Endothelial cell of umbilical vein (primary cell): ENCODE measurements at regions not wholly inside any gene's neighbourhood (a gene's known extent, or its start where the extent isn't known, plus 50 kb on each side); places are given as distances from the start of the nearest gene placed in this dataset.

ENCODE experiments used
- BruUV-seq: library from RNA; stranded (reverse); fragments of 400-500 nt; replicated peaks from 2 replicates; lab custom pipeline; 2021; lab: Mats Ljungman, UMichigan
- CTCF ChIA-PET: fragments of 300-600, 350-600 bp; sonication (Branson Sonifier 250); formaldehyde crosslinking; loops from one replicate; lab custom pipeline; 2021; ENCODE audit warnings: antibody characterized with exemption, inconsistent platforms; lab: Charles Lee
- POLR2A ChIA-PET: fragments of 300-600, 350-600 bp; sonication (Branson Sonifier 250); formaldehyde crosslinking; loops from one replicate; lab custom pipeline; 2021; ENCODE audit warnings: antibody characterized with exemption, inconsistent platforms; lab: Charles Lee
- DNase-seq: peaks from one replicate; pipeline ENCODE4 v3.0.0-alpha.2; 2011; ENCODE audit warnings: low read depth, low spot score
- FAIRE-seq: peaks from 2 replicates; lab custom pipeline; 2011; peaks lifted over from hg19 to GRCh38; lab: Jason Lieb, UNC
- H2AFZ ChIP-seq: 2 replicates; pipeline ENCODE4 v1.6.0; 2012; ENCODE audit warnings: low read depth, low read length, control low read depth, inconsistent platforms
- H3K27ac ChIP-seq: 2 replicates; pipeline ENCODE4 v1.5.1; 2011; ENCODE audit warnings: low read depth, mild to moderate bottlenecking, control low read depth, low read length, moderate library complexity; ENCODE audit not compliant: insufficient read depth
- H3K27me3 ChIP-seq, 2 experiments: 2 replicates each; pipeline versions ENCODE4 v1.6.0 to v1.6.1; 2011; ENCODE audit warnings: low read length in 2 of 2, mixed read lengths in 1 of 2; ENCODE audit not compliant: control insufficient read depth in 2 of 2, insufficient read depth in 2 of 2
- H3K36me3 ChIP-seq, 2 experiments: 2 replicates in 1 of 2; 3 replicates in 1 of 2; pipeline ENCODE4 v1.5.1; 2011; ENCODE audit warnings: low read length in 2 of 2, mild to moderate bottlenecking in 1 of 2, moderate library complexity in 1 of 2; ENCODE audit not compliant: control insufficient read depth in 2 of 2, insufficient read depth in 2 of 2; ENCODE audit errors: extremely low read depth in 1 of 2
- H3K4me1 ChIP-seq: 3 replicates; pipeline ENCODE4 v1.5.1; 2011; ENCODE audit warnings: mild to moderate bottlenecking, low read length; ENCODE audit not compliant: control insufficient read depth, insufficient read depth; ENCODE audit errors: extremely low read depth
- H3K4me2 ChIP-seq: 2 replicates; pipeline ENCODE4 v1.6.1; 2011; ENCODE audit warnings: low read length, control low read depth, mixed read lengths; ENCODE audit not compliant: insufficient read depth
- H3K4me3 ChIP-seq, 3 experiments: fragments of 200-600 bp in 1 of 3; sonication (generic), shearing (Covaris generic) in 1 of 3; replicated peaks in 1 of 3; 2 replicates each; pipeline ENCODE4 v1.5.1; 2011 to 2016; ENCODE audit warnings: control low read depth in 3 of 3, low read length in 3 of 3, mild to moderate bottlenecking in 2 of 3, inconsistent platforms in 1 of 3, low read depth in 1 of 3, moderate library complexity in 1 of 3; ENCODE audit not compliant: insufficient read depth in 1 of 3
- H3K79me2 ChIP-seq: 2 replicates; pipeline ENCODE4 v1.6.0; 2012; ENCODE audit warnings: low read length, inconsistent platforms; ENCODE audit not compliant: control insufficient read depth, insufficient read depth
- H3K9ac ChIP-seq: replicated peaks from 2 replicates; pipeline ENCODE3; 2011; ENCODE audit warnings: low read length, control low read depth; ENCODE audit not compliant: insufficient read depth; ENCODE audit errors: extremely low read depth
- H3K9me1 ChIP-seq: replicated peaks from 3 replicates; pipeline ENCODE4 v1.6.0; 2011; ENCODE audit warnings: mild to moderate bottlenecking, low read length; ENCODE audit not compliant: control insufficient read depth, insufficient read depth; ENCODE audit errors: extremely low read depth
- H3K9me3 ChIP-seq: replicated peaks from 2 replicates; pipeline ENCODE4 v1.5.1; 2012; ENCODE audit warnings: low read length, inconsistent platforms; ENCODE audit not compliant: control insufficient read depth, insufficient read depth
- H4K20me1 ChIP-seq: replicated peaks from 2 replicates; pipeline ENCODE3; 2011; ENCODE audit warnings: mild to moderate bottlenecking, low read length; ENCODE audit not compliant: control insufficient read depth, insufficient read depth; ENCODE audit errors: extremely low read depth
- EZH2 ChIP-seq: IDR thresholded peaks from 2 replicates; pipeline ENCODE4 v1.6.1; 2012; ENCODE audit warnings: borderline replicate concordance, low read depth, mild to moderate bottlenecking, moderate library complexity, low read length, inconsistent platforms; ENCODE audit not compliant: severe bottlenecking
- FOS ChIP-seq: IDR thresholded peaks from 2 replicates; pipeline ENCODE4 v1.6.1; 2011; ENCODE audit warnings: mild to moderate bottlenecking, low read length, moderate library complexity, borderline replicate concordance; ENCODE audit not compliant: insufficient read depth
- GATA2 ChIP-seq: IDR thresholded peaks from 2 replicates; pipeline ENCODE4 v1.7.0; 2011; ENCODE audit warnings: low read depth, mild to moderate bottlenecking, moderate library complexity, mixed read lengths, low read length; ENCODE audit not compliant: insufficient read length, insufficient read depth
- JUN ChIP-seq: IDR thresholded peaks from 2 replicates; pipeline ENCODE4 v1.6.1; 2011; ENCODE audit warnings: borderline replicate concordance, low read depth; ENCODE audit not compliant: insufficient read length, insufficient read depth
- MYC ChIP-seq: IDR thresholded peaks from one replicate; pipeline ENCODE4 v1.6.1; 2011; ENCODE audit warnings: mild to moderate bottlenecking, low read depth, low read length
- POLR2A ChIP-seq: IDR thresholded peaks from 2 replicates; pipeline ENCODE4 v1.6.1; 2012; ENCODE audit warnings: low read depth, mild to moderate bottlenecking, control low read depth, low read length
- POLR2AphosphoS5 ChIP-seq: IDR thresholded peaks from 2 replicates; pipeline ENCODE4 v1.6.1; 2012; ENCODE audit warnings: low read depth, mild to moderate bottlenecking, control low read depth, low read length, moderate library complexity; ENCODE audit not compliant: insufficient read depth
- dilution Hi-C: fragments of 300-500 bp; cut with MboI; formaldehyde crosslinking; loops from one replicate; pipeline ENCODE4 v1.15.0; 2019; ENCODE audit warnings: low sequenced_read_pairs; ENCODE audit not compliant: extremely low pct_ligation_motif_present
- intact Hi-C: fragments of 100-400 bp; cut with micrococcal nuclease; formaldehyde crosslinking; loops from one replicate; pipeline ENCODE4 v1.10.0; 2022
- TF ChIP-seq, protein P1 (sequence below), 2 donors: IDR thresholded peaks; 1 replicate in 1 of 2; 2 replicates in 1 of 2; pipeline ENCODE4 v1.5.1; 2011; ENCODE audit warnings: low read length in 2 of 2, mild to moderate bottlenecking in 2 of 2, moderate library complexity in 2 of 2, control low read depth in 1 of 2, inconsistent platforms in 1 of 2, low read depth in 1 of 2; ENCODE audit not compliant: insufficient read depth in 1 of 2; ENCODE audit errors: extremely low read depth in 1 of 2
- TF ChIP-seq, protein P2 (sequence below): IDR thresholded peaks from 2 replicates; pipeline ENCODE4 v1.6.1; 2011; ENCODE audit not compliant: insufficient read depth, insufficient read length

DNA sequence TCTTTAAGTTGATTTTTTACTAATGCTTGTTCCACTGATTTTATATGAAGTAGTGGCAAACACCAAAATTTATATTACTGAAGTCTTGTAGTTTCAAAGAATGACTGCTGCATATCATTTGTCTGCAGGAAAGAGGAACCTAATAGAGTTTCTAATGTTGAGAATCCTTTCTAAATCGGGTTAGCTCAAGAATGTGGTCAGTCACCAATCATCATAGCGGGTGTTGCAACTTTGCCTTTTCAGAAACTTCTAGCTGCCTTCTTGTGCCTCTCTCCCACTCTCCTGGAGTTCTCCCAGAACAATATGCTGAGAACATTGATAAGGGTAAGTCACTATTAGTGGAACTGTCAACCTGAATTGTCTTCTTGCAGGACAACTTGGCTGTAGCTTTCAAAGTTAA is 524.8 kb upstream of the SORCS1 start:
- POLR2A ChIA-PET: no interaction called here
- intact Hi-C loops (no loop called here), dilution Hi-C loops (no loop called here)
- TF ChIP-seq MYC: no peak
- TF ChIP-seq, protein P1, sequence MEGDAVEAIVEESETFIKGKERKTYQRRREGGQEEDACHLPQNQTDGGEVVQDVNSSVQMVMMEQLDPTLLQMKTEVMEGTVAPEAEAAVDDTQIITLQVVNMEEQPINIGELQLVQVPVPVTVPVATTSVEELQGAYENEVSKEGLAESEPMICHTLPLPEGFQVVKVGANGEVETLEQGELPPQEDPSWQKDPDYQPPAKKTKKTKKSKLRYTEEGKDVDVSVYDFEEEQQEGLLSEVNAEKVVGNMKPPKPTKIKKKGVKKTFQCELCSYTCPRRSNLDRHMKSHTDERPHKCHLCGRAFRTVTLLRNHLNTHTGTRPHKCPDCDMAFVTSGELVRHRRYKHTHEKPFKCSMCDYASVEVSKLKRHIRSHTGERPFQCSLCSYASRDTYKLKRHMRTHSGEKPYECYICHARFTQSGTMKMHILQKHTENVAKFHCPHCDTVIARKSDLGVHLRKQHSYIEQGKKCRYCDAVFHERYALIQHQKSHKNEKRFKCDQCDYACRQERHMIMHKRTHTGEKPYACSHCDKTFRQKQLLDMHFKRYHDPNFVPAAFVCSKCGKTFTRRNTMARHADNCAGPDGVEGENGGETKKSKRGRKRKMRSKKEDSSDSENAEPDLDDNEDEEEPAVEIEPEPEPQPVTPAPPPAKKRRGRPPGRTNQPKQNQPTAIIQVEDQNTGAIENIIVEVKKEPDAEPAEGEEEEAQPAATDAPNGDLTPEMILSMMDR (IDR thresholded peaks at IDR 0.05; ENCODE audit: extremely low read depth in 1 of 2, insufficient read depth in 1 of 2, low read depth in 1 of 2, low read length in 2 of 2): no peak
- TF ChIP-seq FOS: no peak
- TF ChIP-seq POLR2AphosphoS5: no peak
- TF ChIP-seq POLR2A: no peak
- TF ChIP-seq, protein P2, sequence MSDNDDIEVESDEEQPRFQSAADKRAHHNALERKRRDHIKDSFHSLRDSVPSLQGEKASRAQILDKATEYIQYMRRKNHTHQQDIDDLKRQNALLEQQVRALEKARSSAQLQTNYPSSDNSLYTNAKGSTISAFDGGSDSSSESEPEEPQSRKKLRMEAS: no peak
- TF ChIP-seq EZH2: no peak
- no peak for TF ChIP-seq JUN
- TF ChIP-seq GATA2: no peak
- no peak for FAIRE-seq
- Histone ChIP-seq H3K36me3 (no peaks in the 10 kb centered on the region), H4K20me1 (no peaks in the 10 kb centered on the region), H3K4me1 (no peaks in the 10 kb centered on the region), H3K27ac (no peak overlapping the region), H2AFZ (no peak overlapping the region), H3K79me2 (no peaks in the 10 kb centered on the region), H3K9ac (no peak overlapping the region), H3K4me3 (no peak overlapping the region), H3K27me3 (no peaks in the 10 kb centered on the region), H3K9me1 (no peaks in the 10 kb centered on the region), H3K9me3 (peaks cover 2% of the 10 kb centered on the region), H3K4me2 (no peak overlapping the region)
- CTCF ChIA-PET: no interaction called here
- BruUV-seq: no TSS peak
- DNase-seq: no peak
